ENCODE measurements at regions not wholly inside any gene's neighbourhood (a gene's known extent, or its start where the extent isn't known, plus 50 kb on each side); places are given as distances from the start of the nearest gene placed in this dataset.
"Not testable (repeated sequence)": the region's sequence is repeated elsewhere in the genome, so short reads cannot be mapped to it uniquely, and the experiment has no call there.

- DNase-seq (ENCODE audit: low read depth): no peak
- no peak for TF ChIP-seq CTCF (IDR thresholded peaks at IDR 0.05; ENCODE audit: control insufficient read depth, extremely low read depth, insufficient read depth)
- no peak overlapping the region for H3K4me3 ChIP-seq (ENCODE audit: low read depth, low read length)
Observed at GRCh38 chrX:3516051-3516541, 169.6 kb upstream of the MXRA5 start.

GRCh38 chrX:3514996-3515395 lies 168.5 kb upstream of the MXRA5 start:
- no peak overlapping the region for H3K4me3 ChIP-seq (ENCODE audit: low read depth, low read length)
- TF ChIP-seq CTCF (IDR thresholded peaks at IDR 0.05; ENCODE audit: control insufficient read depth, extremely low read depth, insufficient read depth): no peak
- no peak for DNase-seq (ENCODE audit: low read depth)

- not testable (repeated sequence) for H3K4me3 ChIP-seq (ENCODE audit: low read depth, low read length); DNase-seq (ENCODE audit: low read depth)
- 0 out of 2 replicates have a peak, but pooled peaks have one; percentile 10 for TF ChIP-seq CTCF (IDR thresholded peaks at IDR 0.05; ENCODE audit: control insufficient read depth, extremely low read depth, insufficient read depth)
Observed at GRCh38 chrX:3512150-3512549, 165.7 kb upstream of the MXRA5 start.

DNA sequence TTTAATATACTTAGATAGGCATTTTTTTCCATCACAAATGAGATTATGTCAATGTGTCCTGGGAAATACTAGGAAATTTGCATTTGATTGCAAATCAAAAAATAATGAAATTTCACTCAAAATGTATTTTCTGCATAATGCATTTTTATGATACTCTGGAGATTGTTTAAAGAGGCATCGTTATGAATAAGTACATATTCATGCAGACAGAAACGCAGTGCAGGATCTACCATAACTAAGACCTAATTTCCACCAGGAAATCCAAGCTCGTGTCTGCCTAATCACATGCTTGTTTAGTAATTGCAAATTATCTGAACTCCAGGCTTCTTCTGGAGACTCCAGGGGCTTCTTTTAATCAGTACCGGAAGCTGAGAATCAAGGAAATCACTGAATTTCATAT lies 163.5 kb upstream of the MXRA5 start:
- DNase-seq (ENCODE audit: low read depth): no peak
- no peak for TF ChIP-seq CTCF (IDR thresholded peaks at IDR 0.05; ENCODE audit: control insufficient read depth, extremely low read depth, insufficient read depth)

DNA sequence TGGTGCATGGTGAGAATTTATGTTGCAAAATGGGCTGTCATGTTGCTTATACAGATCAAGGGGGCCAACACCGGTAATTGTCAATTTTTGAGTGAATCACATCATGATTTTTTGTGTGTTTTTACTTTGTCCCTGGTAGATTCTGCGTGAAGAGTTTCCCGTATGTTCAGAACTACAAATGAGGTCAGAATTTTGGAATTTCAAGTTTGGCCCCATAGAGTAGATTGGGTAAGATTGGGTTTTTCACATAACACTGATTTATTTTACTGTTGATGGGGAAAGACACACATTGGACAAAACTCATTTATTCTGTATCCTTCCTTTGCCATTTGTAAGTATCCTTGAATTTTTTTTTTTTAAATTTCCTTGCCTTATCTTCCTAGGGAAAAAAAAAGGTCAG lies 158.5 kb upstream of the MXRA5 start:
- H3K4me3 ChIP-seq (ENCODE audit: low read depth, low read length): no peak overlapping the region
- DNase-seq (ENCODE audit: low read depth): no peak
- TF ChIP-seq CTCF (IDR thresholded peaks at IDR 0.05; ENCODE audit: control insufficient read depth, extremely low read depth, insufficient read depth): no peak

More for the DNA sequence above, 163.5 kb upstream of the MXRA5 start:
- no peak overlapping the region for H3K4me3 ChIP-seq (ENCODE audit: low read depth, low read length)

DNA sequence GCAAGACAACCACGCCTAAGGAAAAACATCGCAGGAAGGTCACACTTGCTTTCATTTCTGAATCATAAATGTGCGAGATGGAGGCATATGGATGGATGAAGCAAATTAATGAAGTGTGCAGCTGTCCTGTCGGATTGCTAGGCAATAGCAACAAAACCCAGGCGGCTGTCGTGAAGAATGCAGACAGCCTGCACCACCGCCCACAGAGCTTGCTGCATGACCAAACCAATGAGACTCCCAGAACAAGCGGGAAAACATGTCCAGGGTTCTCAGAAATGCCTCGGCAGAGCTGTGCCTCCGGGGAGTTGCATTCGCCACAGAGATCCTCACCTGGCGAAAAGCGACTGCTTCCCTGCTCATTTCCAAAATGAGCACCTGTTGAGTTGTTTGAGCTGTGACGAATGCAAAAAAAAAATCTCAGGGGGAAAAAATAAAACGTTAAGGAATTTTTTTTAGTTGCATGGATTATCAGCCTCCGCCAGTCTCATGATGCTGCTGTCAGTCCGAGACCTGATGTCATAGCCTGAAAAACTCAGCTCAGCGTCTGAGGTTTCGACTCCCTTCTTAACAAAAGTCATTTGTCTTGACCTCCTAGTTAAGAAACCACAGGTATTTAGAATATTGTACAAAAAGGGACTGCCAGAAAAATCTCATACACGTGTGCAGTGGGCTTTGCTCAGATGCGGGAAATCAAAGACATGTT lies 155.5 kb upstream of the MXRA5 start:
- no peak overlapping the region for H3K4me3 ChIP-seq (ENCODE audit: low read depth, low read length)

DNA sequence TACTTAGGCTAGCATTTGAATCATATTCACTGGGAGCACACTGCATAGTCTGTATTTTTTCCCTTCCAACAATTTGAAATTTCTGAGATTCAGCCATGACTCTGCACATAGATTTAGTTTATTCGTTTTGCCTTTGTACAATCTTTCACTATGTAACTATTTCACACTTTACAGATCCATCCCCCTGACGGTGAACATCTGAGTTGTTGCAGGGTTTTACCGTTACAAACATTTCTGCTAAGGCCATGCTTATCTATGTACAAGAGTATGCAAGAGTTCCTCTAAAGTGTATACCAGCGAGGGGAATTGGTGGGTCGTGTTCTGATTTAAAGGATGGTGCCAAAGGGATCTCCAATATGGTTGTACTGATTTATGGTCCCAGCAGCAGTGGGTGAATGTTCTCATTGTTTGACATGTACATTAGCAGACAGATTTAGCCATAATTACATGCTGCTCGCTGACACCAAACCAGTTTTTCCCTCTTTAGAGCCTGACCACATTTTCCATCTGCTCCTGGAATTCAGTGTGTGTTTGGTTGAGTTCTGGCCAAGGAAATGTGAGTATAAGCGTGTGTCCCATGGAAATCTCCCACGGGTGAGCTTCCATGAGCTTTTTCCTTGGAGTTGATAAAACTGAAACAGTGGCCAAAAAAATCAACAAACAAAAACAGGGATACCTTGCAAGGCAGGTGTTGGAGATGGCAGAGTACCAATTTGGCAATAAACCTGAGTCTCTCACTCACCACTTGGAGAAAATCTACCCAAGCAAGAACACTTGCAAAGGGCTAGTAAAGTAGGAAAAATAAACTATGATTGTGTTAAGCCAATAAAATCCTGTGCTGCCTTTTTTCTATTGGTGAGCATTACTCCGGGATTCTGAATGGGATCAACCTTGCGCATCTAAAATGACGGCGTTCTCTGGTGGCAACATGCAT lies 149.7 kb upstream of the MXRA5 start:
- not testable (repeated sequence) for H3K4me3 ChIP-seq (ENCODE audit: low read depth, low read length); DNase-seq (ENCODE audit: low read depth)

More for the DNA sequence above, 155.5 kb upstream of the MXRA5 start:
- no peak for DNase-seq (ENCODE audit: low read depth)
- TF ChIP-seq CTCF (IDR thresholded peaks at IDR 0.05; ENCODE audit: control insufficient read depth, extremely low read depth, insufficient read depth): no peak
